WTC11 (cell line): ENCODE measurements at regions not wholly inside any gene's neighbourhood (a gene's known extent, or its start where the extent isn't known, plus 50 kb on each side); places are given as distances from the start of the nearest gene placed in this dataset.

ENCODE experiments used
- ATAC-seq: fragments of 200-7000 bp; cut with Tn5 transposase; 2 replicates; pipeline ENCODE4 v1.10.0; 2021; ENCODE audit warnings: mild to moderate bottlenecking, moderate library complexity
- CTCF ChIA-PET: fragments of 300-600 bp; sonication (Branson Sonifier 250); formaldehyde crosslinking; loops from one replicate; lab custom pipeline; 2021; ENCODE audit warnings: antibody characterized with exemption; lab: Charles Lee
- POLR2A ChIA-PET: fragments of 350-600 bp; sonication (Branson Sonifier 250); formaldehyde crosslinking; loops from one replicate; lab custom pipeline; 2021; ENCODE audit warnings: antibody characterized with exemption; lab: Charles Lee
- DNase-seq: peaks from one replicate; pipeline ENCODE4 v3.0.0; 2021; ENCODE audit warnings: low spot score
- H3K27ac Mint-ChIP-seq: 2 replicates; pipeline ENCODE4 v1.8.0; 2021; ENCODE audit warnings: mixed read lengths
- H3K27me3 Mint-ChIP-seq: 2 replicates; pipeline ENCODE4 v1.8.0; 2021; ENCODE audit warnings: low read depth, mild to moderate bottlenecking, moderate library complexity, mixed read lengths
- H3K36me3 Mint-ChIP-seq: 2 replicates; pipeline ENCODE4 v1.8.0; 2021; ENCODE audit warnings: mixed read lengths
- H3K4me1 Mint-ChIP-seq: 2 replicates; pipeline ENCODE4 v1.8.0; 2022; ENCODE audit warnings: mixed read lengths
- H3K4me3 Mint-ChIP-seq: 2 replicates; pipeline ENCODE4 v1.8.0; 2021; ENCODE audit warnings: mild to moderate bottlenecking, moderate library complexity, mixed read lengths
- H3K9me3 Mint-ChIP-seq: 2 replicates; pipeline ENCODE4 v1.8.0; 2021; ENCODE audit warnings: mixed read lengths
- ATF1 ChIP-seq: sonication (generic); formaldehyde crosslinking; IDR thresholded peaks from 2 replicates; pipeline ENCODE4 v1.8.1; 2023; ENCODE audit warnings: mild to moderate bottlenecking, moderate library complexity, missing genetic modification reagents
- CREM ChIP-seq: sonication (generic); formaldehyde crosslinking; IDR thresholded peaks from 2 replicates; pipeline ENCODE4 v1.8.1; 2022; ENCODE audit warnings: mild to moderate bottlenecking, missing genetic modification reagents, moderate library complexity
- ELF4 ChIP-seq: sonication (generic); formaldehyde crosslinking; IDR thresholded peaks from 2 replicates; pipeline ENCODE4 v1.8.1; 2022; ENCODE audit warnings: low read depth, mild to moderate bottlenecking, moderate library complexity, missing genetic modification reagents
- GABPB1 ChIP-seq: sonication (generic); formaldehyde crosslinking; IDR thresholded peaks from 2 replicates; pipeline ENCODE4 v1.8.1; 2023; ENCODE audit warnings: mild to moderate bottlenecking, missing genetic modification reagents
- NFE2L1 ChIP-seq: sonication (generic); formaldehyde crosslinking; IDR thresholded peaks from 2 replicates; pipeline ENCODE4 v1.8.1; 2023; ENCODE audit warnings: missing genetic modification reagents
- NR1H2 ChIP-seq: sonication (generic); formaldehyde crosslinking; IDR thresholded peaks from 2 replicates; pipeline ENCODE4 v1.9.0; 2021; ENCODE audit warnings: mild to moderate bottlenecking, moderate library complexity, missing genetic modification reagents
- NR3C1 ChIP-seq: sonication (generic); formaldehyde crosslinking; conservative IDR thresholded peaks from 2 replicates; pipeline ENCODE4 v1.8.1; 2023; ENCODE audit warnings: low read depth, mild to moderate bottlenecking, missing genetic modification reagents
- RORB ChIP-seq: fragments of 250-450 bp; sonication (Bioruptor Pico); IDR thresholded peaks from 2 replicates; pipeline ENCODE4 v1.9.0; 2021; ENCODE audit warnings: mild to moderate bottlenecking
- SMAD3 ChIP-seq: sonication (generic); formaldehyde crosslinking; IDR thresholded peaks from 2 replicates; pipeline ENCODE4 v1.8.0; 2022; ENCODE audit warnings: missing genetic modification reagents, mild to moderate bottlenecking, borderline replicate concordance
- TP53 ChIP-seq: sonication (generic); formaldehyde crosslinking; IDR thresholded peaks from 2 replicates; pipeline ENCODE4 v1.8.1; 2023; ENCODE audit warnings: mild to moderate bottlenecking, missing genetic modification reagents
- TF ChIP-seq, protein P1 (sequence below): sonication (generic); formaldehyde crosslinking; IDR thresholded peaks from 2 replicates; pipeline ENCODE4 v1.8.1; 2023; ENCODE audit warnings: mild to moderate bottlenecking, missing genetic modification reagents
- TF ChIP-seq, protein P2 (sequence below): fragments of 250-450 bp; sonication (Bioruptor Pico); IDR thresholded peaks from 2 replicates; pipeline ENCODE4 v2.1.2; 2022; ENCODE audit warnings: mild to moderate bottlenecking, moderate library complexity
- TF ChIP-seq, protein P3 (sequence below): fragments of 250-450 bp; sonication (Bioruptor Pico); IDR thresholded peaks from 2 replicates; pipeline ENCODE4 v1.8.0; 2021; ENCODE audit warnings: mild to moderate bottlenecking
- TF ChIP-seq, protein P4 (sequence below): sonication (generic); formaldehyde crosslinking; IDR thresholded peaks from 2 replicates; pipeline ENCODE4 v1.8.0; 2022; ENCODE audit warnings: mild to moderate bottlenecking, missing genetic modification reagents
- TF ChIP-seq, protein P5 (sequence below): sonication (generic); formaldehyde crosslinking; IDR thresholded peaks from 2 replicates; pipeline ENCODE4 v1.8.0; 2023; ENCODE audit warnings: missing genetic modification reagents, mild to moderate bottlenecking, borderline replicate concordance
- TF ChIP-seq, protein P6 (sequence below): sonication (generic); formaldehyde crosslinking; IDR thresholded peaks from 2 replicates; pipeline ENCODE4 v1.8.0; 2022; ENCODE audit warnings: mild to moderate bottlenecking, missing genetic modification reagents
- TF ChIP-seq, protein P7 (sequence below): sonication (generic); formaldehyde crosslinking; IDR thresholded peaks from 2 replicates; pipeline ENCODE4 v1.8.1; 2023; ENCODE audit warnings: mild to moderate bottlenecking, missing genetic modification reagents, moderate library complexity

DNA sequence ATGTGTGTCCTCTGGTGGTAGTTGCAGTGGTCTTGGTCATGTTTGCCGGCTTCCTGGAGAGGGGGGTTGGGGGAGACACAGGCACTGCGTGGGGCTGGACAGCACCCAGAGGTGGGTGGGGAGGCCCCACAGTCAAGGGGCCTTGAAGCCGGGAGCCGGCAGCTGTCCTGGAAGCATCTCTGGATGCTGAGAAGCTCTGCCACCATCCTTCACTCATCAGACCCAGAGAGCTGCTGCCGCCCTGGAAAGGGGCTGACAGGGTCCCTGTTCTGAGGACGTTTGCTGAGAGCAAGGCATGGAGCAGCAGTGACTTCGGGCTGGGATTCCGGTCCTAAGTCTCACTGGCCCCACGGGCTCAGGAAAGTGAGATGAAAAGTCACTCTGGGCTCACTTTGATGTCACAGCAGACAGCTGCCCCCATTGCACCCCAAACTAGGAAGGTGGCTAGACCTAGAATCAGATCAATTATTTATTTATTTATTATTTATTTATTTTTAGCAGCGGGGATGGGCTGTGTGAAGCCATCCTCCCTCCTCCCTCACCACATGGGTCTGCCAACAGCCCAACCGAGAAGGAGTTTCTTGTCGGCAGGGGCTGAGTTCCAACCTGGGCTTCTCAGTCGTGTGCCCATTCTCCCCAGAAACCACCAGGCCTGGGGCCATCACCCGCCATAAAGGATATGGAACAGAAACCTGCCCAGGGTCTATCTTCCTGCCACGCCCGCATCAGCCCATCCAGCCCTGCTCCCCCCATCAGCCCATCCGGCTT lies 547.4 kb downstream of the PTPRU start (continued):
- TF ChIP-seq, protein P1, sequence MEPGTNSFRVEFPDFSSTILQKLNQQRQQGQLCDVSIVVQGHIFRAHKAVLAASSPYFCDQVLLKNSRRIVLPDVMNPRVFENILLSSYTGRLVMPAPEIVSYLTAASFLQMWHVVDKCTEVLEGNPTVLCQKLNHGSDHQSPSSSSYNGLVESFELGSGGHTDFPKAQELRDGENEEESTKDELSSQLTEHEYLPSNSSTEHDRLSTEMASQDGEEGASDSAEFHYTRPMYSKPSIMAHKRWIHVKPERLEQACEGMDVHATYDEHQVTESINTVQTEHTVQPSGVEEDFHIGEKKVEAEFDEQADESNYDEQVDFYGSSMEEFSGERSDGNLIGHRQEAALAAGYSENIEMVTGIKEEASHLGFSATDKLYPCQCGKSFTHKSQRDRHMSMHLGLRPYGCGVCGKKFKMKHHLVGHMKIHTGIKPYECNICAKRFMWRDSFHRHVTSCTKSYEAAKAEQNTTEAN (CRISPR knock-in tag): no peak
- no peak for TF ChIP-seq SMAD3 (CRISPR knock-in tag)
- TF ChIP-seq, protein P2, sequence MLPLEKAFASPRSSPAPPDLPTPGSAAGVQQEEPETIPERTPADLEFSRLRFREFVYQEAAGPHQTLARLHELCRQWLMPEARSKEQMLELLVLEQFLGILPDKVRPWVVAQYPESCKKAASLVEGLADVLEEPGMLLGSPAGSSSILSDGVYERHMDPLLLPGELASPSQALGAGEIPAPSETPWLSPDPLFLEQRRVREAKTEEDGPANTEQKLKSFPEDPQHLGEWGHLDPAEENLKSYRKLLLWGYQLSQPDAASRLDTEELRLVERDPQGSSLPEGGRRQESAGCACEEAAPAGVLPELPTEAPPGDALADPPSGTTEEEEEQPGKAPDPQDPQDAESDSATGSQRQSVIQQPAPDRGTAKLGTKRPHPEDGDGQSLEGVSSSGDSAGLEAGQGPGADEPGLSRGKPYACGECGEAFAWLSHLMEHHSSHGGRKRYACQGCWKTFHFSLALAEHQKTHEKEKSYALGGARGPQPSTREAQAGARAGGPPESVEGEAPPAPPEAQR (CRISPR knock-in tag): no peak
- no peak for TF ChIP-seq GABPB1 (CRISPR knock-in tag)
- TF ChIP-seq, protein P3, sequence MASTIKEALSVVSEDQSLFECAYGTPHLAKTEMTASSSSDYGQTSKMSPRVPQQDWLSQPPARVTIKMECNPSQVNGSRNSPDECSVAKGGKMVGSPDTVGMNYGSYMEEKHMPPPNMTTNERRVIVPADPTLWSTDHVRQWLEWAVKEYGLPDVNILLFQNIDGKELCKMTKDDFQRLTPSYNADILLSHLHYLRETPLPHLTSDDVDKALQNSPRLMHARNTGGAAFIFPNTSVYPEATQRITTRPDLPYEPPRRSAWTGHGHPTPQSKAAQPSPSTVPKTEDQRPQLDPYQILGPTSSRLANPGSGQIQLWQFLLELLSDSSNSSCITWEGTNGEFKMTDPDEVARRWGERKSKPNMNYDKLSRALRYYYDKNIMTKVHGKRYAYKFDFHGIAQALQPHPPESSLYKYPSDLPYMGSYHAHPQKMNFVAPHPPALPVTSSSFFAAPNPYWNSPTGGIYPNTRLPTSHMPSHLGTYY (CRISPR knock-in tag): no peak
- TF ChIP-seq CREM (CRISPR knock-in tag): no peak
- TF ChIP-seq RORB (CRISPR knock-in tag): no peak
- TF ChIP-seq TP53 (CRISPR knock-in tag): no peak

DNA sequence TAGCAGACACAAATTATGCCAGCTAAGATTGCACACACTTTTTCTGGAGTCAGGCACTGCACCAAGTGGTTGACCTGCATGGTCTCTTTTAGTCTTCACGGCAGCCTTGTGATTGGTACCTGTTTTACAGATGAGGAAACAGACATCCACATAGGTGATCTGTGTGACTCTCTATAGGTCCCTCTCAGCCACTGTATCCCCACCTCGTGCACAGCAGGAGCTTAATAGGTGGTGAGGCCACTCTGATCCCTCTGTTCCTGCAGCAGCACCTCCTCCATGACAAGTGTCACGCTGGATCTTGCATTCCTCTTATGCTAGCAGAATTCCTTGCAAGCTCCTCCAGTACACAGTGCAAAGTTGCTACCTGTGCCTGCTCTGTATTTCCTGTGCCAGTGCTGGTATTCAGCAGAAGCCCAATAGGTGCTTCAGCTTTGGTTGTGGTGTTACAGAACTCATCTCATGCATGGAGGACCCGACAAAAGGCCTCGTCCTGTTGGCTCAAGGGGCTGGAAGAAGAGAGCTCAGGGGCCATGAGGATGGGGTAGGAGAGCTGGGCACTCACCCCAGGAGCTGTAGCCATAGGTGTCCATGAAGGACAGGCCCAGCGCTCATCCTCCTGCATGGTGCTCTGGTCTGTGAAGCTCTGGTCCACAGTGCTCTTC lies 546.7 kb downstream of the PTPRU start:
- no peaks in the 10 kb centered on the region for H3K27me3 Mint-ChIP-seq
- no peaks in the 10 kb centered on the region for H3K4me1 Mint-ChIP-seq
- DNase-seq (no peak), ATAC-seq (no peak)
- no peak overlapping the region for H3K4me3 Mint-ChIP-seq
- ChIA-PET POLR2A (no interaction called here), CTCF (interaction anchor here (0.7 to 1.6 kb wide), 2 partner anchors 10 to 186 kb away, joined by 3 to 10 read pairs; no protein-coding TSS in a partner anchor)
- H3K36me3 Mint-ChIP-seq: no peaks in the 10 kb centered on the region
- H3K9me3 Mint-ChIP-seq: no peaks in the 10 kb centered on the region
- TF ChIP-seq ELF4: no peak
- no peak for TF ChIP-seq NR1H2 (CRISPR knock-in tag)
- H3K27ac Mint-ChIP-seq: no peak overlapping the region

DNA sequence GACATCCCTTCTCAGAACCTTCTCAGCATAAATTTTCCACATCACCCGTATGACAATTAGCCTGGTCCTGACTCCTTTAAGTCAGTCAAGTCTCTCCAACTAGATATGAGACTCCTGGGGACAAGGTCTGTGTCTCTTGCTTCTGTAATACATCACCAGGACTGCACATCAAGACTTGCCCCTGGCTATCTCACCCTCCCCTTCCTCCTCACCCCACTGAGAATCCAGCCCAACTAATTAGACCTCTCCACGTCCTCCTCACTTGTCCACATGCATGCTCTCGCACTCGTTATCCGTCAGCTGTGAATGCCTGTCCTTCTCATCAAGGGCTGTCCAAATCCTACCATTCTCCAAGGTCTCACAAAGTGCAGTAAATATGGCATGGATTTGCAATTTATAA lies 542.8 kb downstream of the PTPRU start:
- H3K4me3 Mint-ChIP-seq: no peak overlapping the region
- CTCF ChIA-PET: no interaction called here

DNA sequence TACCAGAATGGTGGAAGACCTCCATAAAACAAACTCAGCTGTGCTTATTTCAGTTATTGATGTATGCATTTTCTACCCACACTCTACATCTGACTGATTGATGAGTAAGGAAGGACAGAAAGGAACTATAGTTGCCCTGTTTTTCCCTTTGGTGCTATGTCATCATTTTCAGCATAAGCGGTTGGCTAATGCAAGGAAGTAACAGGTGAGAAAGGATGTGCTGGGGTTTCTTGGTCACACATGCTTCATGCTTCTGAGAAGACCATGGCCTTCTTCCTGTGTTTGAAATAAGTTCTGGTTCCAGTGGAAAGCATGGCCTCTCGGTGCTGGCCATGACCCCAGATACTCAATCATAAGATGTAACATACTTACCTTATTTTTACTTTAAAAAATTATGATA lies 541.2 kb downstream of the PTPRU start:
- ATAC-seq: no peak
- no peak for DNase-seq
- CTCF ChIA-PET: no interaction called here
- peaks cover 2% of the 10 kb centered on the region; the same call in 1 of the 2 replicates for H3K36me3 Mint-ChIP-seq
- no peaks in the 10 kb centered on the region for H3K4me1 Mint-ChIP-seq
- H3K27ac Mint-ChIP-seq: no peak overlapping the region
- peaks cover 16% of the 10 kb centered on the region for H3K9me3 Mint-ChIP-seq
- H3K4me3 Mint-ChIP-seq: no peak overlapping the region
- POLR2A ChIA-PET: no interaction called here
- H3K27me3 Mint-ChIP-seq: no peaks in the 10 kb centered on the region
- TF ChIP-seq, protein P4, sequence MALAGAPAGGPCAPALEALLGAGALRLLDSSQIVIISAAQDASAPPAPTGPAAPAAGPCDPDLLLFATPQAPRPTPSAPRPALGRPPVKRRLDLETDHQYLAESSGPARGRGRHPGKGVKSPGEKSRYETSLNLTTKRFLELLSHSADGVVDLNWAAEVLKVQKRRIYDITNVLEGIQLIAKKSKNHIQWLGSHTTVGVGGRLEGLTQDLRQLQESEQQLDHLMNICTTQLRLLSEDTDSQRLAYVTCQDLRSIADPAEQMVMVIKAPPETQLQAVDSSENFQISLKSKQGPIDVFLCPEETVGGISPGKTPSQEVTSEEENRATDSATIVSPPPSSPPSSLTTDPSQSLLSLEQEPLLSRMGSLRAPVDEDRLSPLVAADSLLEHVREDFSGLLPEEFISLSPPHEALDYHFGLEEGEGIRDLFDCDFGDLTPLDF (CRISPR knock-in tag): no peak
- TF ChIP-seq, protein P5, sequence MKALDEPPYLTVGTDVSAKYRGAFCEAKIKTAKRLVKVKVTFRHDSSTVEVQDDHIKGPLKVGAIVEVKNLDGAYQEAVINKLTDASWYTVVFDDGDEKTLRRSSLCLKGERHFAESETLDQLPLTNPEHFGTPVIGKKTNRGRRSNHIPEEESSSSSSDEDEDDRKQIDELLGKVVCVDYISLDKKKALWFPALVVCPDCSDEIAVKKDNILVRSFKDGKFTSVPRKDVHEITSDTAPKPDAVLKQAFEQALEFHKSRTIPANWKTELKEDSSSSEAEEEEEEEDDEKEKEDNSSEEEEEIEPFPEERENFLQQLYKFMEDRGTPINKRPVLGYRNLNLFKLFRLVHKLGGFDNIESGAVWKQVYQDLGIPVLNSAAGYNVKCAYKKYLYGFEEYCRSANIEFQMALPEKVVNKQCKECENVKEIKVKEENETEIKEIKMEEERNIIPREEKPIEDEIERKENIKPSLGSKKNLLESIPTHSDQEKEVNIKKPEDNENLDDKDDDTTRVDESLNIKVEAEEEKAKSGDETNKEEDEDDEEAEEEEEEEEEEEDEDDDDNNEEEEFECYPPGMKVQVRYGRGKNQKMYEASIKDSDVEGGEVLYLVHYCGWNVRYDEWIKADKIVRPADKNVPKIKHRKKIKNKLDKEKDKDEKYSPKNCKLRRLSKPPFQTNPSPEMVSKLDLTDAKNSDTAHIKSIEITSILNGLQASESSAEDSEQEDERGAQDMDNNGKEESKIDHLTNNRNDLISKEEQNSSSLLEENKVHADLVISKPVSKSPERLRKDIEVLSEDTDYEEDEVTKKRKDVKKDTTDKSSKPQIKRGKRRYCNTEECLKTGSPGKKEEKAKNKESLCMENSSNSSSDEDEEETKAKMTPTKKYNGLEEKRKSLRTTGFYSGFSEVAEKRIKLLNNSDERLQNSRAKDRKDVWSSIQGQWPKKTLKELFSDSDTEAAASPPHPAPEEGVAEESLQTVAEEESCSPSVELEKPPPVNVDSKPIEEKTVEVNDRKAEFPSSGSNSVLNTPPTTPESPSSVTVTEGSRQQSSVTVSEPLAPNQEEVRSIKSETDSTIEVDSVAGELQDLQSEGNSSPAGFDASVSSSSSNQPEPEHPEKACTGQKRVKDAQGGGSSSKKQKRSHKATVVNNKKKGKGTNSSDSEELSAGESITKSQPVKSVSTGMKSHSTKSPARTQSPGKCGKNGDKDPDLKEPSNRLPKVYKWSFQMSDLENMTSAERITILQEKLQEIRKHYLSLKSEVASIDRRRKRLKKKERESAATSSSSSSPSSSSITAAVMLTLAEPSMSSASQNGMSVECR: no peak
- no peak for TF ChIP-seq CREM (CRISPR knock-in tag)
- TF ChIP-seq, protein P6, sequence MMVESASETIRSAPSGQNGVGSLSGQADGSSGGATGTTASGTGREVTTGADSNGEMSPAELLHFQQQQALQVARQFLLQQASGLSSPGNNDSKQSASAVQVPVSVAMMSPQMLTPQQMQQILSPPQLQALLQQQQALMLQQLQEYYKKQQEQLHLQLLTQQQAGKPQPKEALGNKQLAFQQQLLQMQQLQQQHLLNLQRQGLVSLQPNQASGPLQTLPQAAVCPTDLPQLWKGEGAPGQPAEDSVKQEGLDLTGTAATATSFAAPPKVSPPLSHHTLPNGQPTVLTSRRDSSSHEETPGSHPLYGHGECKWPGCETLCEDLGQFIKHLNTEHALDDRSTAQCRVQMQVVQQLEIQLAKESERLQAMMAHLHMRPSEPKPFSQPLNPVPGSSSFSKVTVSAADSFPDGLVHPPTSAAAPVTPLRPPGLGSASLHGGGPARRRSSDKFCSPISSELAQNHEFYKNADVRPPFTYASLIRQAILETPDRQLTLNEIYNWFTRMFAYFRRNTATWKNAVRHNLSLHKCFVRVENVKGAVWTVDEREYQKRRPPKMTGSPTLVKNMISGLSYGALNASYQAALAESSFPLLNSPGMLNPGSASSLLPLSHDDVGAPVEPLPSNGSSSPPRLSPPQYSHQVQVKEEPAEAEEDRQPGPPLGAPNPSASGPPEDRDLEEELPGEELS: no peak
- no peak for TF ChIP-seq TP53 (CRISPR knock-in tag)

More for the DNA sequence above, 542.8 kb downstream of the PTPRU start:
- DNase-seq (no peak), ATAC-seq (no peak)
- POLR2A ChIA-PET: no interaction called here
- Mint-ChIP-seq H3K27ac (no peak overlapping the region), H3K9me3 (peaks cover 15% of the 10 kb centered on the region), H3K4me1 (no peaks in the 10 kb centered on the region), H3K36me3 (peaks cover 2% of the 10 kb centered on the region; the same call in 1 of the 2 replicates), H3K27me3 (no peaks in the 10 kb centered on the region)
- TF ChIP-seq ATF1 (CRISPR knock-in tag): no peak
- TF ChIP-seq NFE2L1 (CRISPR knock-in tag): no peak
- no peak for TF ChIP-seq NR3C1 (CRISPR knock-in tag)
- TF ChIP-seq TP53 (CRISPR knock-in tag): no peak
- TF ChIP-seq, protein P7, sequence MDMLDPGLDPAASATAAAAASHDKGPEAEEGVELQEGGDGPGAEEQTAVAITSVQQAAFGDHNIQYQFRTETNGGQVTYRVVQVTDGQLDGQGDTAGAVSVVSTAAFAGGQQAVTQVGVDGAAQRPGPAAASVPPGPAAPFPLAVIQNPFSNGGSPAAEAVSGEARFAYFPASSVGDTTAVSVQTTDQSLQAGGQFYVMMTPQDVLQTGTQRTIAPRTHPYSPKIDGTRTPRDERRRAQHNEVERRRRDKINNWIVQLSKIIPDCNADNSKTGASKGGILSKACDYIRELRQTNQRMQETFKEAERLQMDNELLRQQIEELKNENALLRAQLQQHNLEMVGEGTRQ (CRISPR knock-in tag): no peak
